Panc1 (cell line): ENCODE measurements at regions not wholly inside any gene's neighbourhood (a gene's known extent, or its start where the extent isn't known, plus 50 kb on each side); places are given as distances from the start of the nearest gene placed in this dataset.

Experiments used
- CTCF ChIP-seq: fragments of 450-650 bp; IDR thresholded peaks from 2 replicates; pipeline ENCODE4 v1.5.1; 2017; ENCODE audit warnings: mild to moderate bottlenecking
- POLR2AphosphoS5 ChIP-seq: IDR thresholded peaks from 2 replicates; pipeline ENCODE4 v1.6.1; 2012; ENCODE audit warnings: mild to moderate bottlenecking, low read depth, low read length, moderate library complexity
- REST ChIP-seq, 2 experiments: IDR thresholded peaks; 2 replicates each; pipeline ENCODE4 v1.6.1; 2011 to 2012; ENCODE audit warnings: low read depth in 2 of 2, control low read depth in 1 of 2, low read length in 1 of 2, mild to moderate bottlenecking in 1 of 2, moderate library complexity in 1 of 2; ENCODE audit not compliant: insufficient read depth in 1 of 2

- TF ChIP-seq CTCF, result no peak
- no peak for TF ChIP-seq REST (IDR thresholded peaks at IDR 0.05; ENCODE audit: insufficient read depth in 1 of 2, low read depth in 2 of 2, low read length in 1 of 2)
- no peak for TF ChIP-seq POLR2AphosphoS5
These were observed 522.0 kb upstream of the LRRN3 start for GRCh38 chr7:110568932-110569331.
